NCI-H2107 (cell line): ENCODE measurements at regions not wholly inside any gene's neighbourhood (a gene's known extent, or its start where the extent isn't known, plus 50 kb on each side); places are given as distances from the start of the nearest gene placed in this dataset.
"Not testable (repeated sequence)": the region's sequence is repeated elsewhere in the genome, so short reads cannot be mapped to it uniquely, and the experiment has no call there.

Source experiments
- DNase-seq: peaks from one replicate; lab custom pipeline; 2025; lab: John Stamatoyannopoulos, UW

GRCh38 chr5:142259758-142260157 lies 65.1 kb downstream of the SPRY4 start:
- no peak for DNase-seq

GRCh38 chr5:142255831-142256230 lies 69.0 kb downstream of the SPRY4 start:
- DNase-seq, result no peak

- no peak for DNase-seq
Measured at GRCh38 chr5:142254431-142254830, 70.4 kb downstream of the SPRY4 start.

GRCh38 chr5:142253938-142254337 lies 70.9 kb downstream of the SPRY4 start:
- no peak for DNase-seq

DNA sequence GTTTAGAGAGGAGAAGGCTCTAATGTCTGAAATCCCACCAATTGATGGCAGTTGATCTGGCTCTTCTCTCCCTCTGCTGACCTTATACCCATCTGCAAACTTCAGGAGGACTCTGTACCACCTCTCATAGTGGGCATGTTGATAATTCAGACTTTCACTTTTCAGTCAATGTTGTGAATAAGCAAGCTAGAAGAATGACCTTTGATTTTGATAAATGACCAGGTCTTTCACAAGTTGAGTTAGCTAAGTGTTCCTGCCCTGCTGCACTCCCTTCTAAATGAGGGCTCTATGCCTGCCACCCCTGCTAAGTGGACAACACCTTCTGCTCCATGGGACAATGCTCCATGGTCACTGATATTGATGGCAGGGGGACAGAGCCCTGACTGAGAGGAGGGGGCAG lies 74.7 kb downstream of the SPRY4 start:
- DNase-seq, result no peak

DNA sequence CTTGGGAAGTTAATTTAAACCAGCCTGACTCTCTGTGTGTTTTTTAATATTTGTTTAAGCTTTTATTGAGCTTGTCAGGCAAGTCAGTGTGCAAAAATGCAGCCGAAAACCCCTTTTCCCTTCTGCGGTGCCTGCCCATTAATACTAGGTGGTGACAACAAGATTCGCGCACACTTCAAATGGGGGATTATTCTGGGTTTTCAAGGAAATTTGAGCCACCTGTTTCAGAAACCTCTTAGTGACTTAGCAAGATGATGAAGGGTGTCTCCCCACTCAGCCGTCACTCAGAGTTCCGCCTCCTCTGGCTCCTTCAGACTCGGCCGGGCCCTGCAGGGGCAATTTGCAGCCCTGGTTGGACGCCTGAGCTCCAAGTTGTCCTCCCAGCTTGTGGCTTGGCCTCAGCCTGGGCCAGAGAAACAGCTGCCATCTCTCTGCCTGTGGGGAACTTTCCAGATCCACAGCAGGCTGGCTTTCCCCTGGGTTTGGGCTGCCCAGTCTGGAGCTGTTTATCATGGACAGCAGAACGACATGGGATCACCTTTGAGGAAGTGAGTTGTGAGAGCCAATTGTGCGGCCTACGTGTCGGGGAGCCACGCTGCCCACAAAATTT lies 75.9 kb downstream of the SPRY4 start:
- DNase-seq, result no peak

DNA sequence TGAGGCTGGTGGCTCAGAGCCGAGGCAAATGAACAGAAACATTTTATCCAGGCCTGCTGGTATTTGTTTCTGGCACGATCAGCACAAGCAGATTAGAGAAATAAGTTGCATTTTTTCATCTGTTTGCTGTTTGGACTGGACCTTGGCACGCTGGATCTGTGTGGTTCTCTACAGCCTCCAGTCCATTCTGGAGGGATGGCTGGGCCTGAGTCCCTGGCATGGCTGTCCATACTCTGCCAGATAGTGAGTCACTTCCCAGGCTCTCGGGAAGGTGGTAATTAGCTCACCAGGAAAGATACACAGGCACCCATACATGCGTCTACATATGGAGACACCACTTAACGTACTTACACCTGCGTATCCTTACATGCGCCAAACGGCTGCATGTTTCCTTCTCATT lies 78.6 kb downstream of the SPRY4 start:
- no peak for DNase-seq

- DNase-seq, result no peak
Measured at GRCh38 chr5:142245786-142246185, 79.0 kb downstream of the SPRY4 start.

DNA sequence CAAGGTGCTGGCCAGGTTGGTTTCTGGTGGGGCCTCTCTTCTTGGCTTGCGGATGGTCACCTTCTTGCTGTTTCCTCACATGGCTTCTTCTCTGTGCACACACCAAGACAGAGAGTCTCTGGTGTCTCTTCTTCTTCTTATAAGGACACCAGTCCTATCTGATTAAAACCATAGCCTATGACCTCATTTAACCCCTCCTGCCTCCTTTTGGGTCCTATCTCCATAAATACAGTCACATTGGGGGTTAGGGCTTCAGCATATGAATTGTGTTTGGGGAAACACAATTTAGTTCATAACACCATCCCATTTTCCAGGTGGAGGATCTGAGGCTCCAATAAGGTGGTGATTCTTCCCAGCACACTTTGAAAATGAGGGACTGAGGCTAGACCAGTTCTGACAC lies 80.4 kb downstream of the SPRY4 start:
- DNase-seq, result no peak

DNA sequence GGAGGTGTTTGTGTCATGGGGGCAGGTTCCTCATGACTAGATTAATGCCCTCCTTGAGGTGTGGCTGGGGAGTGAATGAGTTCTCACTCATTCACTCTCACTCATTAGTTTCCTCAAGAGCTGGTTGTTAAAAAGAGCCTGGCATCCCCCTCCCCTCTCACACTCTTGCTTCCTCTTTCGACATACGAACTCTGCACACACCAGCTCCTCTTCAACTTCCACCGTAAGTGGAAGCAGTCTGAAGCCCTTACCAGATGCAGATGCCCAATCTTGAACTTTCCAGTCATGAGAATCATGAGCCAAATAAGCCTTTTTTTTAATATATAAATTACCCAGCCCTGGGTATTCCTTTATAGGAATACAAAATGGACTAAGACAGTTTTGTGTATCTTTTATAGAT lies 82.5 kb downstream of the SPRY4 start:
- DNase-seq, result no peak

- no peak for DNase-seq
Measured at GRCh38 chr5:142239394-142240159, 85.2 kb downstream of the SPRY4 start.

DNA sequence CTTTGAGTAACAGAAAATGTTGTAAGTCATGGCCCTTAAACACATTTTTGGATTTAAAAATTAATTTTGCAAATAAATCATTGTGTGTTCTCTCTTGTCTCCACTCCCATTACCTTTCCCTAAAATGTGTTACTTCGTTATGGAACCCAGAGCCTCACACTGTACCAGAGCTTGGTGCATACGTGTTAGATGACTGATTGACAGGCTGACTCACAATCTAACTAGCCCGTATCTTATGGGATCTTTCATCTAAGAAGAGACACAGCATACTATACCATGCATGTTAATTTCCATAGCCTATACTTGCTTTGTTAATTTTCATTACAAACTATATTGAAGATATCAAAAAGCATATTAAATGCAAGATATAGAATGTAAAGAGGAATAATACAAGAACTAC lies 87.1 kb downstream of the SPRY4 start:
- no peak for DNase-seq

DNA sequence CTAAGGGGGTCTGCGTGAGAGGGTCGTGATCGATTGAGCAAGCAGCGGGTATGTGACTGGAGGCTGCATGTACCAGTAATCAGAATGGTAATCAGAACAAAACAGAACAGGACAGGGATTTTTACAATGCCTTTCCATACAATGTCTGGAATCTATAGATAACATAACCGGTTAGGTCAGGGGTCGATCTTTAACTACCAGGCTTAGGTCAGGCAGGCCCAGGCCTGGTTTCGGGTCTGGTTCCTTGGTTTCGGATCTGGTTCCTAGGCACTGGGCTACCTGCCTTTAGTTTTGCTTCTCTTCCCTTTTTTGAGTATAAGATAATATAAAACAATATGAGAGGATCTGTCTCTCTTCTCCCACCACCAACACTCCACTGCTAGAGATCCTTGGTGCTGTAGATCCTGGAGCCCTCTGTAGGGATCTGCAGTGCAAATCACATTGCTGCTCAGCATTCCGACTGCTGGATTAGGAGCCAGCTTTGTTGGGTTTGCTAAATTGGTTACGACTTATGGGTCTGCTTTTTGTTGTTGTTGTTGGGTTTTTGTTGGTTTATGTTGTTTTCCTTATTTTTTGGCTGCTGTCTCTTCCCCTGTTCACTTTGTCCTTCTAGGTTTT lies 88.0 kb downstream of the SPRY4 start:
- not testable (repeated sequence) for DNase-seq

GRCh38 chr5:142235870-142236672 lies 88.8 kb downstream of the SPRY4 start:
- DNase-seq, result no peak

- DNase-seq, result no peak
Measured at GRCh38 chr5:142235050-142235797, 89.6 kb downstream of the SPRY4 start.

GRCh38 chr5:142233083-142234032 lies 91.5 kb downstream of the SPRY4 start:
- DNase-seq, result no peak

- DNase-seq, result not testable (repeated sequence)
Measured at GRCh38 chr5:142230949-142231348, 93.9 kb downstream of the SPRY4 start.

DNA sequence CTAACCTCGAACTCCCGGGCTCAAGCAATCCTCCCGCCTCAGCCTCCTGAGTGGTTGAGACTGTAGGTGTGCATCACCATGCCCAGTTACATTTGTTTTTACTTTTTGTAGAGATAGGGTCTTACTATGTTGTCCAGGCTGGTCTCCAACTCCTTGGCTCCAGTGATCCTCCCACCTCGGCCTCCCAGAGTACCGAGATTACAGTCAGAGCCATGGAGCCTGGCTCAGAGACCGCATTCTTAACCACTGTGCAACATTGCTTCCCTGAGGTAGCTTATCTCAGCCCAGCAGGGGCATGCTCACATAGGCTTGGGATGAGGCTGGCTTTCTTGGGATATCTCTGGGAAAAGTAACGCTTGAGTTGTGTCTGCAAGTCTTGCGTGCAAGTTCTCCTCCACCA lies 99.7 kb downstream of the SPRY4 start:
- no peak for DNase-seq

- DNase-seq, result no peak
Measured at GRCh38 chr5:142222866-142223558, 101.8 kb downstream of the SPRY4 start.

GRCh38 chr5:142222225-142222865 lies 102.5 kb downstream of the SPRY4 start:
- no peak for DNase-seq
